Hematopoietic multipotent progenitor cell treated with erythropoietin and hydrocortisone succinate and interleukin-3 and kit ligand, for 8 days (in vitro differentiated cells): ENCODE measurements at regions not wholly inside any gene's neighbourhood (a gene's known extent, or its start where the extent isn't known, plus 50 kb on each side); places are given as distances from the start of the nearest gene placed in this dataset.
"Not testable (repeated sequence)": the region's sequence is repeated elsewhere in the genome, so short reads cannot be mapped to it uniquely, and the experiment has no call there.

Source experiments
- DNase-seq: peaks from one replicate; pipeline ENCODE4 v3.0.0-alpha.2; 2015

GRCh38 chr11:122220321-122220720, 104.3 kb upstream of the BLID start:
- no peak for DNase-seq

- no peak for DNase-seq
Observed at GRCh38 chr11:122219791-122220190, 103.8 kb upstream of the BLID start.

- peak; percentile 45 for DNase-seq
Observed at GRCh38 chr11:122215244-122215992, 99.4 kb upstream of the BLID start.

DNA sequence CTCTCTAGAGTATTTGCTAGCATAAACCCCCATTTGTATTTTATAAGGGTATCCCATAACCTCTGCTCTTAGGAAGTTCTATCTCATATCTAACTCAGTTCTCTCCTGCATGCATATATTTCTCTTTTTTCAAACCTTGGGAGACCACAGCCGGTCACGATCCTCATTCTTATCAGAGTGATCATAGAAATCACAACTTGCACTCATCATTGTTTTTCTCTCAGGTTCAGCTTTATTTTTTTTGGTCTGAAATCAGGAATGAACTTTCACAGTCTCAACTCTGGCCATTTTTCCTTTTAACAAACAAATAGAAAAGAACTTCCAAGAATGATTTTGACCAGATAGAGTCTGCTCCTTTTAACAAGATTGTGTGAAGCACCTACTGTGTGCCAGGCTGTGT, 98.6 kb upstream of the BLID start:
- no peak for DNase-seq

DNA sequence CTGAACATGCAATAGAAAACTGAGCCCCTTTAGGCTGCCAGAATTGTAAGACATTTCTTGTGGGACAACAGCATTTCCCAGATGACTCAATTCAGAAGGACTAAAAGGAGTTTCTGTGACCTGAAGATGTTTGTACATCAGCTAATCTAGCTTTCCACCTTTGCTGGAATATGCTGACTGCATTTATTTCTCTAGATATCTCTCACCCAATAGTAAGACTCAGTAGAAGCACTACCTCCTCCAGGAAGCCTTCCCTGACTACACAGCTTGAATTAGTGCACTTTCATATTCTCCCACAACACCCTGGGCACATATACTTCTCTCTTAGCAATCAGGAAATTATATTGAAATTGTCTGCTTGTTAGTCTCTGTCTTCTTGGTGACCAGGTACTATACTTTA, 98.1 kb upstream of the BLID start:
- DNase-seq = no peak

DNA sequence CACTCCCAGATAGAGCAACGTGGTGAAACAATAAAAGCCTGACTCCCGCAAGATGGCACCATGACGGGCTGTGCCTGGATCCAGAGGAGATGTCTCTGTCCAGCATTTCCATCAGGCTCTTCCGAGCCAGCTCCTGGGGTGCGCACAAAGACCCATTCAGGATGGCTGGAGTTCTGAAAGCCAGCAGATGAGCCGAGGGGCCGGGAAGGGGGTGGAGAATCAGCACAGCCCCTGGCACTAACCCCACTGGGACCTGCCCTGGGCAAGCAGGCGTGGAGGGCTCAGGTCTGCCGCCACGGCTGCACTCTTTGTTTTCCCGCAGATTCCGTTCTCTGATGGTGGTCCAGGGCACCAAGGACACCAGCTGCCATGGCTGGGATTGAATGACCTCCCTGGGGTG, 97.2 kb upstream of the BLID start:
- no peak for DNase-seq

GRCh38 chr11:122210367-122210997, 94.5 kb upstream of the BLID start:
- DNase-seq = no peak

- no peak for DNase-seq
Observed at GRCh38 chr11:122209619-122210366, 93.8 kb upstream of the BLID start.

GRCh38 chr11:122207921-122208764, 92.1 kb upstream of the BLID start:
- no peak for DNase-seq

DNA sequence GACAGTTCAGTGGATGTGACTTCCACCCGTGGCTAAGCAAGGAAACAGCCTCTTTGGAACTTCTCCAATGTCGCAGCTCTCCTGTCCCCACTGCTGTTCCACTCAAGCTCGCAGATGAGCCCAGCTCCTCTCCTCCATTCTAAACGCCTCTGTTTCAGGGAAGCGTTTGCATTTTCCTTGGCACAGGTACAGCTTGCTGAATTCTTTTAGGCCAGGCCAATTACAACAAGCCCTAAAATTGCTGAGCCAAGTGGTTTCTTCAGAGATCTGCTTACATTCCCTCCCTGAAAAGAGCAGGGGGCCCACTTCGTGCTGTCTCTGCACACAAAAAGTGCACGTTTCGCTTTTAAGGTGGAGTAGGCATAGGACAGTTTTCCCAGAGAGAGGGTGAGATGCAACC, 91.5 kb upstream of the BLID start:
- no peak for DNase-seq

DNA sequence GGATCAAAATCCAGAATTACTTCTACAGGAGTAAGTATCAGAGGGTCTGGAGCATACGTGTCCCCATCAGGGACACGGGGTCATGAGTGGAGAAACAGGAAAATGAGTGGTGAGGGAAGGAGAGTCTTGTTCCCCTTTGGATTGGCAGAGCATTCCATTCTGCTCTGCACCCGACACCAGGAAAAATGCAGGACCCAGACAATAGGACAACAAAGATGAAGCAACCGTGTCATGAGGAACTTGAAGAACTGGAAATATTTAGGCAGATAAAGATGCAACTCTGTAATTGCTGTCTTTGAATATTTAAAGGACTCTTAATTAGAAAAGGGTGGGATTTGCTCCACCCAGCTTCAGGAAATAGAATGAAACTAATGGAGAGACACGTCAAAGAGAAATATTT, 89.0 kb upstream of the BLID start:
- no peak for DNase-seq

DNA sequence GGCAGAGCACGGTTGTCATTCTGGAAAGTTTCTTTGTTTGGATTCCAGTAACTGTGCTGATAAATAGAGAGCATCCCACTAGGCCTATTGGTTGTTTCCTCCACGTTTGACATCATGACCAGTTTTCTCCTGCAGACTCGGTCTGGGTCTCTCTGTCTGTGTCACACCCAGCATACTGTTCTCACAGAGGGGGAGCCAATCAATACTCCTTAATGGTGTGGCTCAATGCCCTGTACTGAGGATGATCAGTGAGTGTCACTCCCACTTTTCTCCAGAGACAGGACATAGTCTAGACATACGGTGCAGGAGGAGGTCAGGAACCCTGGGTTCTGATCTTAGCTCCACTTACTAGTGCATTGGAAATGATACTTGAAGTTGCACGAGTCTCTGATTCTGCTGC, 88.2 kb upstream of the BLID start:
- no peak for DNase-seq

GRCh38 chr11:122202951-122203456, 87.0 kb upstream of the BLID start:
- peak; percentile 37 for DNase-seq

- no peak for DNase-seq
Observed at GRCh38 chr11:122202161-122202950, 86.3 kb upstream of the BLID start.

DNA sequence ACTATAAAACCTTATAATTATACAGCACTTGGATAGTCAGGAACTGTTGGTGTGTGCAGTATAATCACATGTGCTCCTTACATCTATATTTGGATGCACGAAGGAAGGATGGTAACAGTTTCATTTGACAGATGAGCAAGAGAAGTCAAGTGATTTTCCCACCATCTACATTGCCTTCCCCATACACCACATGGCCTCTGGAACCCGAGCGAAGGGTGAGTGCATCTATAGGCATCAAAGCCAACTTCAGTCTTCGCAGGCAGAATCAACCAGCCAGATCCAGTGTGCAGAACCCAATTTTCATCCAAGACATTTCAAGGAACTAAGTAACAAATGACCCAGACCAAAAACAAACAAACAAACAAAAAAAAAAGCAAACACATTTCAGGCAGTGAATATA, 85.1 kb upstream of the BLID start:
- no peak for DNase-seq

DNA sequence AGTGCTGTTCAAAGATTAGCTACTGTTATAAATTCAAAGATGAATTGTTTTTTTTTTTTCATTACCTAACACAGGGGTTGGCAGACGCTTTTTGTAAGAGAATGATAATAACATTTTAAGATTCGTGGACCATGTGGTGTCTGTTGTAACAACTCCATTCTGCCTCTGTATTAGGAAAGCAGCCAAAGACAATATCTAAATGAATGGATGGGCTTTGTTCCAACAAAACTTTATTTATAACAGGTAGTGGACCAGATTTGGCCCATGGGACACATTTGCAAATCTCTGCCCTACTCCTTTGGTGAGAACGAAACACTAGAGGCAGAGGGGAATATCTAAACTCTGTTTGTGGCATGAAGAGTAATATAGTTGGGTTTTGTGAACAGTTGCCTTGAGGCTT, 83.6 kb upstream of the BLID start:
- no peak for DNase-seq

- no peak for DNase-seq
Observed at GRCh38 chr11:122198291-122198983, 82.4 kb upstream of the BLID start.

GRCh38 chr11:122197066-122197987, 81.3 kb upstream of the BLID start:
- no peak for DNase-seq

DNA sequence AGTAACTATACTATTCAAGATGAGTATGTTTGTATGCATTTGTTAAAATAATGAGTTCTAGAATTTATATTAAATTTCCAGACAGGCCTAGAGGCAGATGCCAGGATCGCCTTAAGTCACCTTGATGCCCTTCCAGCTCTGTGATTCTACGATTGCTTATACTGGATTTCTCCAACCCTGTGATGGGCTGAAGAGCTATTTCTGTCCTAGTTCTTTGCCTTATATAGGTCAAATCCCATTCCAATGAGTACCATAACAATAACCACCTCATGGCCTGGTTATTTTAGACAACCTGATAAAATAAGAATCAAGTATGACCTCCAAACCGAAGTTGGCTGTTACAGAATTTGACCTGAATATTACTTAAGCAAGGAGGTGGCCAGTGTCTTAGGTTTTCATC, 79.8 kb upstream of the BLID start:
- no peak for DNase-seq

DNA sequence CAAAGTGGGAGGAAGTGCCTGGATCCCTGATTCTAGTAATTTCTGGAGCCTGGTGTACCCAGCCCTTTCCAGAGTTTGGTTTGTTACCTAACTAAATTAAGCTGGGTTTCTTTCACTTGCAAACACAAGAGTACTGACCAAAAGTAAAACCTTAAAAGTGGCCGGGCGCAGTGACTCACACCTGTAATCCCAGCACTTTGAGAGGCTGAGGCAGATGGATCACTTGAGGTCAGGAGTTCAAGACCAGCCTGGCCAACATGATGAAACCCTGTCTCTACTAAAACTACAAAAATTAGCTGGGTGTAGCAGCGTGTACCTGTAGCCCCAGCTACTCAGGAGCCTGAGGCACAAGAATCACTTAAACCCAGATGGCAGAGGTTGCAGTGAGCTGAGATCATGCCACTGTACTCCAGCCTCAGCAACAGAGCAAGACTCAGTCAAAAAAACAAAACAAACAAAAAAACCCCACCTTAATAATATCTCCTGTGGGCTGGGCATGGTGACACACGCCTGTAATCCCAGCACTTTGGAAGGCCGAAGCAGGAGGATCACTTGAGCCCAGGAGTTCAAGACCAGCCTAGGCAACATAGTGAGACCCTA, 78.0 kb upstream of the BLID start:
- not testable (repeated sequence) for DNase-seq
